IPS-15b (cell line): ENCODE measurements at regions not wholly inside any gene's neighbourhood (a gene's known extent, or its start where the extent isn't known, plus 50 kb on each side); places are given as distances from the start of the nearest gene placed in this dataset.

Experiments used
- H3K27me3 ChIP-seq: one replicate; pipeline ENCODE4 v1.6.1; 2013; ENCODE audit warnings: low read length; ENCODE audit not compliant: control insufficient read depth, insufficient read depth
- H3K36me3 ChIP-seq: one replicate; pipeline ENCODE4 v1.6.1; 2013; ENCODE audit warnings: low read length; ENCODE audit not compliant: control insufficient read depth, insufficient read depth
- H3K4me1 ChIP-seq: one replicate; pipeline ENCODE4 v1.6.1; 2013; ENCODE audit warnings: mild to moderate bottlenecking, low read length; ENCODE audit not compliant: control insufficient read depth, insufficient read depth
- H3K4me3 ChIP-seq: one replicate; pipeline ENCODE4 v1.5.1; 2013; ENCODE audit warnings: low read depth, low read length
- H3K9ac ChIP-seq: one replicate; pipeline ENCODE4 v1.6.1; 2013; ENCODE audit warnings: low read depth, mild to moderate bottlenecking, low read length
- H3K9me3 ChIP-seq: one replicate; pipeline ENCODE4 v1.6.1; 2013; ENCODE audit warnings: mild to moderate bottlenecking, low read length; ENCODE audit not compliant: control insufficient read depth, insufficient read depth

DNA sequence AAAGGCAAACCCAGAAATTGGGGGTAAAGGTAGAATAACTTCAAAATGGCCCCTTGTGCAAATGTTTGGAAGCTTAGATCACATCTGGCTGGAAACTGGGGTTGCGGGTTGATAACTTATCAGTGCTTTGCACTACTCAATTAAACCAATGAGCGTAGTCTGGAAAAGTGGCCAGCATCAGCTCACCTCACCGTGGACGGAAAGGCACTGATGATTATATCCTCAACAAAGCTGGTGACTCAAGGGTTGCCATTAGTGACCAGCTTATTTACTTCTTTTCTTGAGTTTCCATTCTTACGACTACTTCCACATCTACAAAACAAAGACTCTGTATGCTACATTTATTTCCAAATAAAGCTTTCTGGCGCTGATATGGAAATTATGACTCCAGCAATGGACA lies 198.5 kb upstream of the HEY2 start:
- Histone ChIP-seq H3K9ac (no peak overlapping the region), H3K9me3 (no peaks in the 10 kb centered on the region), H3K36me3 (no peaks in the 10 kb centered on the region), H3K4me3 (no peak overlapping the region), H3K4me1 (no peaks in the 10 kb centered on the region), H3K27me3 (no peaks in the 10 kb centered on the region)

DNA sequence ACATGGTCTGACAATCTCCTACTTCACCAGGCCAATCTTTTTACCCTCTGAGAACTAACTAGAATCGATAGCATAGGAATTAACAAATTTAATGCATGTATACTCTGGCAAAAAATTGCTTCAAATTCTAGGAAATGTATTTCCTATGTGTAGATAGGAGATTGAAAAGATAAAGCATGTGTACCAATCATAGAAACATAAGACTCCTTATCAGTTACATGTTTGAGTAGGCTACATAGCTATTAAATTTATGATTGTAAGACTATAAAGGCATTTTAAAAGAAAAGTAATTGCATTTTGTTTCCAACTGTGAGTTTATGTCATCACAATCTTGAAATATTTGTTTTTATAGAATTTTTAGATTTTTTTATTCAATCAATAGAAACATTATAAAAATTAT lies 196.6 kb upstream of the HEY2 start:
- Histone ChIP-seq H3K9ac (no peak overlapping the region), H3K9me3 (no peaks in the 10 kb centered on the region), H3K4me3 (no peak overlapping the region), H3K27me3 (no peaks in the 10 kb centered on the region), H3K4me1 (no peaks in the 10 kb centered on the region), H3K36me3 (no peaks in the 10 kb centered on the region)

DNA sequence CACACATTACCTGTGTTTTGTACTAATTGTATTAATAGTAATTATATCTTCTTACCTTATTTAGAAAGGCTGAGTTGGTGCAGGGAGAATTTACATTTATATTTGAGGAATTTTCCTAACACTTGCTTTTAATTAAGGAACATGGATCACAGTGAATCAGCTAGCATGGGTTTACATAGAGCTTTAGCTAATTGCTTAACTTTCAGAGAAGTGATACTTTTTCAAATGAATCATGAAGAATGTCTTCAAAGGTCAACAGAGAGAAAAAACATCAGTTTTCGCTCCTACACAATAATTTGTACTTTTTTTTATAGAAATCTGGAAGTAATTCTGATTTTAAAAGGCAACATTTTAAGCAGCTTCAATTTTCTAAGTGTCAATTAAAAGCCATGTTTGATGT lies 195.0 kb upstream of the HEY2 start:
- Histone ChIP-seq H3K27me3 (no peaks in the 10 kb centered on the region), H3K4me3 (no peak overlapping the region), H3K9me3 (no peaks in the 10 kb centered on the region), H3K4me1 (peaks cover 6% of the 10 kb centered on the region), H3K9ac (no peak overlapping the region), H3K36me3 (no peaks in the 10 kb centered on the region)

DNA sequence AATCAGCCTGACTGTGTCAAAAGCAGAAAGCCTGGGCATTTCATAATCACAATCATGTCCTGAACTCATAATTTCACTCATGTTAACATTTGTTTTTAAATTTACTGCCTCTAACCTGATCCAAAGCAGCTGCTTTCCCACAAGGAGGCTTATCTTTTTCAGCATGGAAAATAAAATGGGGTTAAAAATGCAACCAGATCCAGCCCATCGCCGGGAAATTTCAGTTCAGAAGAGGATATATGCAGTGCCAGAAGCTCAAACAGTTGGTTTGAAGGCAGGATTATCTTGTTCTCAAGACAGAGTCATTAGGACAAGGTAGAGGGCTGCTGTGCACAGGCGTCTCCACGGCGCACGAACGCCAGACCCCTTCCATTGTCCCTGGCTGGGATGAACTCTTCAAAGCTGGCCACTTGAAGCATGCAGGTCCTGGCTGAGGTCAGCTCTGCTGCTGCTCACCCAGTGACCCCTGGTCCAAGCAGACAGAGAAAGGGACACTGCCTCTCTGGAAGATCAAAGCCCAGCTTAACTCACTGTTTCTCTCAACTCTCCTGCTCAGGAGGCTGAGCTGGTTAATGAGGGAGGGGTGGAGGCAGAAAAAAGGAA lies 191.1 kb upstream of the HEY2 start:
- Histone ChIP-seq H3K36me3 (no peaks in the 10 kb centered on the region), H3K4me3 (no peak overlapping the region), H3K27me3 (no peaks in the 10 kb centered on the region), H3K9me3 (no peaks in the 10 kb centered on the region), H3K9ac (no peak overlapping the region), H3K4me1 (peaks cover 6% of the 10 kb centered on the region)

DNA sequence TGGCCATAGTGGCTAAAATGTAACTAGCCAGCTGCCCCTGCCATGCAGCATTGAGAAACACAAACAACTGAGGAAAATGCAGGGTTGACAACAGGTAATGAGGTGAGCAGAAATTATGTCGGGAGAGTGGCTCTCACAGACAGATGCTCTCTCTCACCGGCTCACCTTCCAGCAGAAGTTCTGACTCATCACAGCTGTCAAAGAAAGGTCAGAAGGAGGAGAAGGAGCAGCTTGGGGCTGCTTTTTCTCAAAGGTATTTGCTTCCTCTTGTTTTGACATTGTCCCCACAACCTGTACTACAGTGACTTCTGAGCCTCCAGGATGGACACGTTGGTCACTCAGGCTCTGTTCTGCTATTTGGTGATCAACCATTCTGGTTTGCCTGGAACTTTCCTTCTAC lies 190.5 kb upstream of the HEY2 start:
- Histone ChIP-seq H3K36me3 (no peaks in the 10 kb centered on the region), H3K9ac (no peak overlapping the region), H3K4me3 (no peak overlapping the region), H3K4me1 (peaks cover 6% of the 10 kb centered on the region), H3K27me3 (no peaks in the 10 kb centered on the region), H3K9me3 (no peaks in the 10 kb centered on the region)

DNA sequence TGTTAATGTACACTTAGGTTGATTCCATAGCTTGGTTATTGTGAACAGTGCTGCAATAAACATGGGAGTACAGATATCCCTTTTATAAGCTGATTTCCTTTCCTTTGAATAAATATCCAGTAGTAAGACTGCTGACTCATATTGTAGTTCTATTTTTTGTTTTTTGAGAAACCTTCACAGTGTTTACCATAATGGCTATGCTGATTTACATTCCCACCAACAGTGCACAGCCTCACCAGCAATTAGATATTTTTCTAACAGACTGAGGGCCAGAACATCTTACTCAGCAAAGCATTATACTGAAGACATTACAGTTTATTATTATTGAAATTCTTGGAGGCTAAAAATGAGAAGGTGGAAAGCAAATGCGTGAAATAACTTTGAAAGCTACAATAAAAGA lies 187.3 kb upstream of the HEY2 start:
- Histone ChIP-seq H3K4me3 (no peak overlapping the region), H3K9ac (no peak overlapping the region), H3K36me3 (no peaks in the 10 kb centered on the region), H3K4me1 (peaks cover 11% of the 10 kb centered on the region), H3K27me3 (no peaks in the 10 kb centered on the region), H3K9me3 (no peaks in the 10 kb centered on the region)

DNA sequence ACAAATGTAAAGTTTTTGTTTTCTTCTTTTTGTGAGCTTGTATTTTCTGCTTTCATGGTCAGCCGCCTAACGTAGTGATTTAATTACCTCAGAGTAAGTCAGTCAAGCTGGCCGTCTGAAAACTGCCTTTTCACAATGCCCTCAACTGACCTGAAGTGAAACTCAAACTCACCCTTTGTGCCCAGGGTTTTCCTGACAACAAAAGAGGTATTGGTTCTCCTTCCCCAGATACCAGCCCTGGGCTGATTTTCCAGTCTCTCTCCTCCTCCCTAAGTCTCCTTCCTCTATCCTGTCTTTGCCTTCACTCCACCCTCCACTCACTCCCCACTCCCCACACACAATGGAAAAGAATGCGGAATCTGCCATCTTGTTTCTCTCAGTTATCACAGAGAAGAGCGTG lies 184.5 kb upstream of the HEY2 start:
- H3K36me3 ChIP-seq: no peaks in the 10 kb centered on the region
- H3K27me3 ChIP-seq: no peaks in the 10 kb centered on the region
- H3K4me3 ChIP-seq: no peak overlapping the region
- H3K4me1 ChIP-seq: peaks cover 4% of the 10 kb centered on the region
- H3K9me3 ChIP-seq: no peaks in the 10 kb centered on the region
- no peak overlapping the region for H3K9ac ChIP-seq

DNA sequence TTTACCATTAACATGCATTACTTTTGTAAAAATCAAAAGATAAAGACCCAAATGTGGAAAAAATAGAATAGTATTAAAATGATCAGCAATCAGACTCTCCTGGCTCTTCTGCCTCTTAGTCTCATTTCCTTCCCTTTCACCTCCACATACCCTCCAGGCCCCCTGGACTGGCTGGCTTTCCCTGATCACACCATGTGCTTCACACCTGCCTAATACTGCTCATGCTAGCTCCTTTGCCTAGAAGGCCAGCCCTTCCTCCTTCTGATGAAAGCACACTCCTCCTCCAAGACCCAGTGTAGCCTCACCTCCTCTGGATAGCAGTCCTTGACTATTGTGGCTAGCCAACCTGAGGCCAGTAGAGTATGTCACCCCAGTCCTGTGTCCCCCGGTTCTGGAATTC lies 182.0 kb upstream of the HEY2 start:
- Histone ChIP-seq H3K4me1 (peaks cover 4% of the 10 kb centered on the region), H3K9ac (no peak overlapping the region), H3K9me3 (no peaks in the 10 kb centered on the region), H3K4me3 (no peak overlapping the region), H3K36me3 (no peaks in the 10 kb centered on the region), H3K27me3 (no peaks in the 10 kb centered on the region)

DNA sequence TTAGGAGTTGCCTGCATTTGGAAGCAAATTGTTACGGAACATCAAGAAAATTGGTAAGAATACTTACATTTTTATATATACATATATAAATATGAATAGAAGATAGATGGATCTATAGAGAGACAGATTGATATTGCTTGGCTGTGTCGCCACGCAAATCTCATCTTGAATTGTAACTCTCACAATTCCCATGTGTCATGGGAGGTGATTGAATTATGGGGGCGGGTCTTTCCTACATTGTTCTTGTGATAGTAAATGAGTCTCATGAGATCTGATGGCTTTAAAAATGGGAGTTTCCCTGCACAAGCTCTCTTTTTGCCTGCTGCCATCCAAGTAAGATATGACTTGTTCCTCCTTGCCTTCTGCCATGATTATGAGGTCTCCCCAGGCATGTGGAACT lies 180.8 kb upstream of the HEY2 start:
- no peaks in the 10 kb centered on the region for H3K27me3 ChIP-seq
- peaks cover 4% of the 10 kb centered on the region for H3K4me1 ChIP-seq
- H3K4me3 ChIP-seq: no peak overlapping the region
- no peak overlapping the region for H3K9ac ChIP-seq
- no peaks in the 10 kb centered on the region for H3K36me3 ChIP-seq
- no peaks in the 10 kb centered on the region for H3K9me3 ChIP-seq

DNA sequence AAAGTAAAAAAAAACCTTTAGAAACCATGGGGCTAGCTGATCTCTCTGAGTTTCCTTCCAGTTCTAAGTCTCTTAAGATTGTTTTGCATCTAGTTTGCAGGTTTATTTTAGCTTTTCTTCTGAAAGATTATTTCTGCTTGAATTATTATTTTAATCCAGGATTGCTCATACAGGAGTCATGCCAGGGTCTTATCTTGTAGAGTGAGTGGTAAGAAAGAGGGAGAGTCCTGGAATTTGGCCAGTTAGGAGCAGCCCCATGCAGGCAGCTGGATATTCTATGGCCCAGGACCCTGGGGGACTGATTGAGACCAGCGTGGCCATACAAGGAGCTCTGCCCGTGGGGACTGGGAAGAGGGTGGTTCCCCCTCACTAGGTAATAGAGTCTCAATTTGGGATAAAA lies 178.9 kb upstream of the HEY2 start:
- Histone ChIP-seq H3K36me3 (no peaks in the 10 kb centered on the region), H3K4me1 (no peaks in the 10 kb centered on the region), H3K9ac (no peak overlapping the region), H3K4me3 (no peak overlapping the region), H3K27me3 (no peaks in the 10 kb centered on the region), H3K9me3 (no peaks in the 10 kb centered on the region)

DNA sequence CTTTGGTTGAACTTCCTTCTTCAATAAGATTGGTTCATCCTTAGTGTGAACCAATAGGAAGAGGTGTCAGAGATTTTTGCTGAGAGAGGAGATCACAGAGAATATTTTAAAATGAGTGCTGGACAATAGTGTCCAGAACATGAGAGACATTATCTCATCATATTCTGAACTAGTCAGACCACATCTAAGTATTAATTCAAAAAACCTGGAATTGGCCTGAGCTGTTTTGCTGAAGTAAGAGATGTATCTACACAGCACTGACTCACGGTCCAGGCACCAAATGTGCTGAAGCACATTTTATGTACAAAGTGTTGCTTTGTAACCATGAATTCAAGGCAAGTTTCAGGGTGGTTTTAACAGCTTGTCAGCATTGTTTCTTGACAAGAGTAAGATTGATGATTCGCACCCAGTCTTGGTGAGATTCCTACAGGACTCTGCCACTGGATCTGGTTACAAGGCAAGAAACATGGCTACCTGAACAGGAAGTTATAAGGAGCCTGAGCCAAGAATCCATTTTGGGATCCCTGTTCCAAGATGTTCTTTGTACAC lies 178.2 kb upstream of the HEY2 start:
- H3K4me1 ChIP-seq: no peaks in the 10 kb centered on the region
- H3K4me3 ChIP-seq: no peak overlapping the region
- no peaks in the 10 kb centered on the region for H3K9me3 ChIP-seq
- no peak overlapping the region for H3K9ac ChIP-seq
- H3K27me3 ChIP-seq: no peaks in the 10 kb centered on the region
- no peaks in the 10 kb centered on the region for H3K36me3 ChIP-seq

DNA sequence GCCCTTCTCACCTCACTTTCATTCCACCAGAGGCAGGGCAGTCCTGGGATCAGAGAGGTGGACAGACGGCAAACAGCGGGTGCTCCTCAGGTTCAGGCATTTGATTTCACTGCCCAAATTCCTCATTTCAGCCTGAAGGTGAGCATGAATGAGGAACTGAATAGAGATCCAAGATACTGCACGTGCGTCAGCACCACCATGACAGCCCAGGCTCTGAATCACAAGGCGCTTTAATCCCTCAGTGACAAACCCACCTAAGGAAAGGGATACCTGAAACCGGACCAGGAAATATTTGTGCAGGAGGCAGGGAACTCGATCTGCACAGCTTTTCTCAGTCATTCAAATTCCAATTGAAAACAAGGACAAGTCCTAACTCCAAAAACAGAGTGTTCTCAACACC lies 174.8 kb upstream of the HEY2 start:
- Histone ChIP-seq H3K36me3 (no peaks in the 10 kb centered on the region), H3K4me3 (no peak overlapping the region), H3K9ac (no peak overlapping the region), H3K9me3 (no peaks in the 10 kb centered on the region), H3K4me1 (no peaks in the 10 kb centered on the region), H3K27me3 (no peaks in the 10 kb centered on the region)
